Chondrocyte (in vitro differentiated cells): ENCODE measurements at regions not wholly inside any gene's neighbourhood (a gene's known extent, or its start where the extent isn't known, plus 50 kb on each side); places are given as distances from the start of the nearest gene placed in this dataset.

ENCODE experiments used
- DNase-seq: peaks from one replicate; pipeline ENCODE4 v3.0.0; 2021; ENCODE audit warnings: mixed read lengths, low spot score
- H3K27ac Mint-ChIP-seq: one replicate; pipeline ENCODE4 v1.8.0; 2021; ENCODE audit warnings: mild to moderate bottlenecking, moderate library complexity, mixed read lengths; ENCODE audit not compliant: unreplicated experiment
- H3K27me3 Mint-ChIP-seq: 2 replicates; pipeline ENCODE4 v1.8.0; 2021; ENCODE audit warnings: low read depth, mixed read lengths
- H3K36me3 Mint-ChIP-seq: 2 replicates; pipeline ENCODE4 v1.8.0; 2021; ENCODE audit warnings: low read depth, mixed read lengths
- H3K4me1 Mint-ChIP-seq: 2 replicates; pipeline ENCODE4 v1.8.0; 2021; ENCODE audit warnings: low read depth, mild to moderate bottlenecking, mixed read lengths
- H3K4me3 Mint-ChIP-seq: one replicate; pipeline ENCODE4 v1.8.0; 2021; ENCODE audit warnings: mild to moderate bottlenecking, moderate library complexity, mixed read lengths; ENCODE audit not compliant: unreplicated experiment
- H3K9me3 Mint-ChIP-seq: 2 replicates; pipeline ENCODE4 v1.8.0; 2021; ENCODE audit warnings: low read depth, mixed read lengths
- TF ChIP-seq, protein P1 (sequence below): fragments of 200-600 bp; sonication (generic); IDR thresholded peaks from 2 replicates; pipeline ENCODE4 v1.5.0; 2021; ENCODE audit warnings: antibody characterized with exemption, mild to moderate bottlenecking, moderate library complexity

- no peak overlapping the region for H3K27ac Mint-ChIP-seq
Measured at GRCh38 chr1:190649553-190649952, 171.9 kb upstream of the BRINP3 start.

GRCh38 chr1:190658907-190659306, 181.2 kb upstream of the BRINP3 start:
- DNase-seq, result no peak
- H3K4me3 Mint-ChIP-seq, result no peak overlapping the region
- TF ChIP-seq, protein P1, sequence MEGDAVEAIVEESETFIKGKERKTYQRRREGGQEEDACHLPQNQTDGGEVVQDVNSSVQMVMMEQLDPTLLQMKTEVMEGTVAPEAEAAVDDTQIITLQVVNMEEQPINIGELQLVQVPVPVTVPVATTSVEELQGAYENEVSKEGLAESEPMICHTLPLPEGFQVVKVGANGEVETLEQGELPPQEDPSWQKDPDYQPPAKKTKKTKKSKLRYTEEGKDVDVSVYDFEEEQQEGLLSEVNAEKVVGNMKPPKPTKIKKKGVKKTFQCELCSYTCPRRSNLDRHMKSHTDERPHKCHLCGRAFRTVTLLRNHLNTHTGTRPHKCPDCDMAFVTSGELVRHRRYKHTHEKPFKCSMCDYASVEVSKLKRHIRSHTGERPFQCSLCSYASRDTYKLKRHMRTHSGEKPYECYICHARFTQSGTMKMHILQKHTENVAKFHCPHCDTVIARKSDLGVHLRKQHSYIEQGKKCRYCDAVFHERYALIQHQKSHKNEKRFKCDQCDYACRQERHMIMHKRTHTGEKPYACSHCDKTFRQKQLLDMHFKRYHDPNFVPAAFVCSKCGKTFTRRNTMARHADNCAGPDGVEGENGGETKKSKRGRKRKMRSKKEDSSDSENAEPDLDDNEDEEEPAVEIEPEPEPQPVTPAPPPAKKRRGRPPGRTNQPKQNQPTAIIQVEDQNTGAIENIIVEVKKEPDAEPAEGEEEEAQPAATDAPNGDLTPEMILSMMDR, result no peak
- no peaks in the 10 kb centered on the region for H3K9me3 Mint-ChIP-seq
- peaks cover 2% of the 10 kb centered on the region for H3K27me3 Mint-ChIP-seq
- no peaks in the 10 kb centered on the region for H3K36me3 Mint-ChIP-seq
- H3K4me1 Mint-ChIP-seq, result peaks cover 6% of the 10 kb centered on the region
- no peak overlapping the region for H3K27ac Mint-ChIP-seq

More at GRCh38 chr1:190649553-190649952, 171.9 kb upstream of the BRINP3 start:
- Mint-ChIP-seq H3K27me3 (peaks cover 2% of the 10 kb centered on the region), H3K4me3 (no peak overlapping the region), H3K9me3 (peaks cover 4% of the 10 kb centered on the region), H3K4me1 (no peaks in the 10 kb centered on the region), H3K36me3 (no peaks in the 10 kb centered on the region)
- DNase-seq, result no peak
- TF ChIP-seq, protein P1, result no peak

DNA sequence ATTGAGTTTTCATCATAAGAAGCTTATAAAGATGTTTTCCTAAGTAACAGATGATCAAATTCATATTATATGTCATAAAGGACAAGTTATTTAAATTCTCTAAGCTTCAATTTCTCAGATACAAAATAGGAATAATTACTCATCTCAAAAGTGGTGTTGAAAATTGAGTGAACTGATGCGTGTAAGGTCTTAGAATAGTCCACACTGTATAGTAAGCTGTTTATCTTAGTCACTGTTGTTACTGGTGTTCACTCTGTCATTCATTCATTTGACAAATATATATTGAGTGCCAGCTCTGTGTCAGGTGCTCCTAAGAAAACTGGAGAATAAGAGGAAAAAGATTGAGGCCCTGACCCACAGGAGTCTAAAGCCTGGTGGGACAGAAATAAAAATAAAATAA, 186.3 kb upstream of the BRINP3 start:
- no peaks in the 10 kb centered on the region for H3K36me3 Mint-ChIP-seq
- no peak overlapping the region for H3K4me3 Mint-ChIP-seq
- no peak overlapping the region for H3K27ac Mint-ChIP-seq
- H3K9me3 Mint-ChIP-seq, result no peaks in the 10 kb centered on the region
- no peak for DNase-seq
- H3K4me1 Mint-ChIP-seq, result peaks cover 12% of the 10 kb centered on the region
- TF ChIP-seq, protein P1, result no peak
- H3K27me3 Mint-ChIP-seq, result peaks cover 2% of the 10 kb centered on the region

DNA sequence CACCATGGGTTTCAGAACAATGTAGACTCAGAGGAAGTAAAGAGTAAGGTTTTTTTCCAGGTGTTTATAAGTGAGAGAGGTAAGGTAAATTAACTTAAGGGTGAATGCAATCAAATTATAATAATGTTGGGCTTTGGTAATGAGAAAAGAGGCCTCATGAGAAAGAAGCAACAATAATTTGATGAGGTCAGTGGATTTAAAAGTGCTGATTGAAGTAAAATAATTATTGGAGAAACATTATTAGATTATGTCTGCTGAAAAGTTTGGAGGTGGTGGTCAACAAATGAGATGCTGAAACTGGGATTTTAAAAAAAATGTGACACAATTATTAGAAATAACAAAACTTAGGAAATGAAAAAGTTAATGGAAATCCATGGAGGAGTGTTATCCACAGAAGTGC, 187.4 kb upstream of the BRINP3 start:
- Mint-ChIP-seq H3K4me1 (peaks cover 12% of the 10 kb centered on the region), H3K27ac (no peak overlapping the region), H3K27me3 (peaks cover 2% of the 10 kb centered on the region), H3K4me3 (no peak overlapping the region), H3K9me3 (no peaks in the 10 kb centered on the region), H3K36me3 (no peaks in the 10 kb centered on the region)
- no peak for DNase-seq
- TF ChIP-seq, protein P1, result no peak

DNA sequence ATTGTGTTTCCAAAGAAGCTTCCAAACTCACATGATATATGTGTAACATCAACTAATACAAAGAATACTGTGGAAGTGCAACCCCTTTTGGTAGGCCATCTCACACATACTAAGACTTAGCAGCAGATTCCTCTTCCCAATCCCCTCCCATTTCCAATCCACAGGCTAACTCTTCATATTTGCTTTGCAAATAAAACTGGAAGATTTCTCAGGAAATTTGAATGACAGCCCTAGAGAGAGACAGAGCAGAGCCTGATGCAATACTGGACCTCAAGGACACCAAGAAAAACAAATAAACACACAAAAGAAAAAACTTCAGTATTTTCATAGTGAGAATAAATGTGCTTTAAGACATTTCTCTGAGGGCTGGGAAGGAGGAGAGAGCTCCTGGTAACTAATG, 190.2 kb upstream of the BRINP3 start:
- peaks cover 12% of the 10 kb centered on the region for H3K4me1 Mint-ChIP-seq
- H3K4me3 Mint-ChIP-seq, result no peak overlapping the region
- peaks cover 5% of the 10 kb centered on the region for H3K9me3 Mint-ChIP-seq
- no peak overlapping the region for H3K27ac Mint-ChIP-seq
- no peak for DNase-seq
- TF ChIP-seq, protein P1, result no peak
- H3K36me3 Mint-ChIP-seq, result no peaks in the 10 kb centered on the region
- H3K27me3 Mint-ChIP-seq, result no peaks in the 10 kb centered on the region
